ENCODE measurements at regions not wholly inside any gene's neighbourhood (a gene's known extent, or its start where the extent isn't known, plus 50 kb on each side); places are given as distances from the start of the nearest gene placed in this dataset.
"Not testable (repeated sequence)": the region's sequence is repeated elsewhere in the genome, so short reads cannot be mapped to it uniquely, and the experiment has no call there.

- H3K36me3 ChIP-seq (ENCODE audit: control insufficient read depth, low read depth, low read length) = no peaks in the 10 kb centered on the region
- H3K27me3 ChIP-seq (ENCODE audit: control insufficient read depth, insufficient read depth, low read length) = no peaks in the 10 kb centered on the region
- no peak overlapping the region for H3K4me3 ChIP-seq (ENCODE audit: low read length)
- H3K9me3 ChIP-seq (ENCODE audit: control insufficient read depth, low read depth, low read length) = no peaks in the 10 kb centered on the region
- no peak overlapping the region for H3K27ac ChIP-seq (ENCODE audit: low read length)
- no peak overlapping the region for H3K9ac ChIP-seq (ENCODE audit: low read length)
- H3K4me1 ChIP-seq (ENCODE audit: control insufficient read depth, low read depth, low read length) = peaks cover 4% of the 10 kb centered on the region
These were observed 258.3 kb downstream of the SRGAP2C start for GRCh38 chr1:121443001-121443540.

DNA sequence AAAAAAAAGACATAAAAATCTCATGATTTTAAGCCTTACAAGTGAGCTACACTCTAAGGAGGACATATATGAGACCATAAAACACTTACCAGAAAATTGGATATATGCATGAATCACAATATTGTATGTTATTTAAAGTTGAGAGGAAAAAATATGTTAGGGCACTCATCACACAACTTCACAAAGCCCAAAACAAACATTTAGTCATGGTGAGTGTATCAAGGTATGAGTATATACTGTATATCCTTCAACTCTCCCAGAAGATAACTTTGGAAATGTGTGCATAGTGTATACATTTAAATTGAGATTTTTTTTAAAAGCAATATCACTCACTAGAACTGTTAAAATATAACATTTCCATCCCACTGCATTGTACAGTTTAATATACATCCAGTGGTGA lies 259.3 kb downstream of the SRGAP2C start:
- no peaks in the 10 kb centered on the region for H3K9me3 ChIP-seq (ENCODE audit: control insufficient read depth, low read depth, low read length)
- peaks cover 4% of the 10 kb centered on the region for H3K4me1 ChIP-seq (ENCODE audit: control insufficient read depth, low read depth, low read length)
- no peak overlapping the region for H3K9ac ChIP-seq (ENCODE audit: low read length)
- no peaks in the 10 kb centered on the region for H3K36me3 ChIP-seq (ENCODE audit: control insufficient read depth, low read depth, low read length)
- no peak overlapping the region for H3K4me3 ChIP-seq (ENCODE audit: low read length)
- no peak overlapping the region for H3K27ac ChIP-seq (ENCODE audit: low read length)
- H3K27me3 ChIP-seq (ENCODE audit: control insufficient read depth, insufficient read depth, low read length) = no peaks in the 10 kb centered on the region

DNA sequence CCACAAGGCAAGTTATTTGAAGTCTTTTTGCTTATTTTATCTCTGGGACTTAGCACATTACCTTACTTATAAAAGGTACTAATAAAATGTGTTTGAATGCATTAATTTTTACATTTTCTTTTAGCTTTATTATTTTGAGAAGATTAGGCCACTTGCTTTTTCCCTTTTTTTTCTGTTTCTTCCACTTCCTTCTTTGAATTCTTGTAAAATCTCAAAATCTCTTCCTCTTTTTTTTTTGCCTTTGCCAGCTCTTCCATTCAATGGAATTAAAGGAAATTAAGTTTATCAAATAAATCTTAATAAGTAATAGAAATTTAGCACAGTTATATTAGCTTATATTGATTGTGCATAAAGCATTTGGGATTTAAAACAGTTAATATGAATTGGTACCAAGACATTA lies 260.9 kb downstream of the SRGAP2C start:
- Histone ChIP-seq H3K27me3 (ENCODE audit: control insufficient read depth, insufficient read depth, low read length) (no peaks in the 10 kb centered on the region), H3K4me1 (ENCODE audit: control insufficient read depth, low read depth, low read length) (peaks cover 4% of the 10 kb centered on the region), H3K27ac (ENCODE audit: low read length) (no peak overlapping the region), H3K9me3 (ENCODE audit: control insufficient read depth, low read depth, low read length) (no peaks in the 10 kb centered on the region), H3K4me3 (ENCODE audit: low read length) (no peak overlapping the region), H3K36me3 (ENCODE audit: control insufficient read depth, low read depth, low read length) (no peaks in the 10 kb centered on the region), H3K9ac (ENCODE audit: low read length) (no peak overlapping the region)

- not testable (repeated sequence) for H3K27me3 ChIP-seq (ENCODE audit: control insufficient read depth, insufficient read depth, low read length); H3K4me1 ChIP-seq (ENCODE audit: control insufficient read depth, low read depth, low read length); H3K9me3 ChIP-seq (ENCODE audit: control insufficient read depth, low read depth, low read length); H3K4me3 ChIP-seq (ENCODE audit: low read length); H3K27ac ChIP-seq (ENCODE audit: low read length); H3K9ac ChIP-seq (ENCODE audit: low read length); H3K36me3 ChIP-seq (ENCODE audit: control insufficient read depth, low read depth, low read length)
These were observed 262.6 kb downstream of the SRGAP2C start for GRCh38 chr1:121447280-121447923.

DNA sequence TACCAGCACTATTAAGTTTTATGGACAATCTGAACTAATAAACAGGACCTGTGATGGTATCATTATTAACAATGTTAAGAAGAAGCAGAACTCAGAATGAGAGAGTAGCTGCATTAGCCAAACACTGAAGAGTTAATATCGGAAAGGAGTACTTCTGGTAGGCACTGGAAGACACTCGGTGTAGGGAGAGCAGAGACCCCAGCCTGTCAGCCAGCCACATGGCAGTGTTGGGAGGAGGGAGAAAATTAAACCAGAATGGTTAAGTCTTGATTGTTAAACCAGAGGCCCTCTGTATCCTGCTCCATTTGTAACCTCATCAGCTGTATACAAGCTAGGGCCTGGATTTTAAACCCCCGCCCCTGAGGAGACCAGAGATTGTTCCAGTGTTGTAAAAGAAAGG lies 263.3 kb downstream of the SRGAP2C start:
- not testable (repeated sequence) for H3K4me3 ChIP-seq (ENCODE audit: low read length); H3K9me3 ChIP-seq (ENCODE audit: control insufficient read depth, low read depth, low read length); H3K9ac ChIP-seq (ENCODE audit: low read length); H3K27me3 ChIP-seq (ENCODE audit: control insufficient read depth, insufficient read depth, low read length); H3K27ac ChIP-seq (ENCODE audit: low read length); H3K36me3 ChIP-seq (ENCODE audit: control insufficient read depth, low read depth, low read length); H3K4me1 ChIP-seq (ENCODE audit: control insufficient read depth, low read depth, low read length)

DNA sequence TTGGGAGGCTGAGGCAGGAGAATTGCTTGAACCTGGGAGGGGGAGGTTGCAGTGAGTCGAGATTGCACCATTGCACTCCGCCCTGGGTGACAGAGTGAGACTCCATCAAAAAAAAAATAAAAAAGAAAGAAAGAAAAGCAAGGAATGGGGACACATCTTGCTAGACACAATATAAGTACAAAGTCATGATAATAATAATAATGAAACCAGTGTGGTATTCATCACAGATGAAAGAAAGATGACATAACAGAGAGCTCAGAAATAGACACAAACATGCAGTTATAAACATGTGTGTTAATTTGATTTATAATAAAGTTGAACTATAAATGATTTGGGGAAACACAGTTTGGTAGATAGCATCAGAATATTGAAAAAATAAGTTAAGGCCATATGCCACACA lies 264.1 kb downstream of the SRGAP2C start:
- Histone ChIP-seq H3K9me3 (ENCODE audit: control insufficient read depth, low read depth, low read length) (no peaks in the 10 kb centered on the region), H3K27ac (ENCODE audit: low read length) (no peak overlapping the region), H3K4me1 (ENCODE audit: control insufficient read depth, low read depth, low read length) (peaks cover 4% of the 10 kb centered on the region), H3K27me3 (ENCODE audit: control insufficient read depth, insufficient read depth, low read length) (no peaks in the 10 kb centered on the region), H3K9ac (ENCODE audit: low read length) (no peak overlapping the region), H3K36me3 (ENCODE audit: control insufficient read depth, low read depth, low read length) (no peaks in the 10 kb centered on the region), H3K4me3 (ENCODE audit: low read length) (no peak overlapping the region)

DNA sequence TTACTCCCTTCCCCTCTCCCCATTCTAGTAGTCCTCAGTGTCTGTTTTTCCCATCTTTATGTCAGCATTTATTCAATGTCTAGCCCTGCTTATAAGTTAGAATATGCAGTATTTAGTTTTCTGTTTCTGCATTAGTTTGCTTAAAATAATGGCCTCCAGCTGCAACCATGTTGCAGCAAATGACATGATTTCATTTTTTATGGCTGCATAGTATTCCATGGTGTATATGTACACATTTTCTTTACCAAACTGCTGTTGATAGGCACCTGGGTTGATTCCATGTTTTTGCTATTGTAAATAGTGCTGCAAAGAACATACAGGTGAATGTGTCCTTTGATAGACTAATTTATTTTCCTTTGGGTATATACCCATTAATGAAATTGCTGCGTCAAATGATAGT lies 267.7 kb downstream of the SRGAP2C start:
- Histone ChIP-seq H3K36me3 (ENCODE audit: control insufficient read depth, low read depth, low read length) (no peaks in the 10 kb centered on the region), H3K4me3 (ENCODE audit: low read length) (no peak overlapping the region), H3K27me3 (ENCODE audit: control insufficient read depth, insufficient read depth, low read length) (no peaks in the 10 kb centered on the region), H3K9ac (ENCODE audit: low read length) (no peak overlapping the region), H3K27ac (ENCODE audit: low read length) (no peak overlapping the region), H3K9me3 (ENCODE audit: control insufficient read depth, low read depth, low read length) (no peaks in the 10 kb centered on the region), H3K4me1 (ENCODE audit: control insufficient read depth, low read depth, low read length) (no peaks in the 10 kb centered on the region)

GRCh38 chr1:121458291-121459048 lies 273.7 kb downstream of the SRGAP2C start:
- H3K36me3 ChIP-seq (ENCODE audit: control insufficient read depth, low read depth, low read length) = no peaks in the 10 kb centered on the region
- H3K9me3 ChIP-seq (ENCODE audit: control insufficient read depth, low read depth, low read length) = no peaks in the 10 kb centered on the region
- no peaks in the 10 kb centered on the region for H3K4me1 ChIP-seq (ENCODE audit: control insufficient read depth, low read depth, low read length)
- no peak overlapping the region for H3K27ac ChIP-seq (ENCODE audit: low read length)
- H3K9ac ChIP-seq (ENCODE audit: low read length) = no peak overlapping the region
- no peak overlapping the region for H3K4me3 ChIP-seq (ENCODE audit: low read length)
- H3K27me3 ChIP-seq (ENCODE audit: control insufficient read depth, insufficient read depth, low read length) = no peaks in the 10 kb centered on the region

DNA sequence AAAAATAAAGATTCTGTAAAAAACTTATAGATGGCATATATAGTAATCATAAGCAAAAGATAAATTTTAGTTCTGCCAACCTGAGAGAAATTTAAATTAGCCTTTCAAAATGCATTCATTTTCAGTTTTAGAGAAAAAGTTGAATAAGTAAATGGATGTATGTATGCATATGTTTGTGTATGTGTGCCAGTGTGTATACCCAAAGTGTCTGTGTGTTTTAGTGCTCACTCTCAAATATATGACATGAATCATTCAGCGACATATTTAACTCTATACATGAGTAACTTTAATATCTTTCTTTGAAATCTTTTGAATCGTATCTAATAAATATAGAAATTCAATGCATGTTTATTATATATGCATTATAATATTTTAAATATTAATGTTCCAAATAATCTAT lies 274.5 kb downstream of the SRGAP2C start:
- H3K9ac ChIP-seq (ENCODE audit: low read length) = no peak overlapping the region
- no peak overlapping the region for H3K4me3 ChIP-seq (ENCODE audit: low read length)
- no peaks in the 10 kb centered on the region for H3K4me1 ChIP-seq (ENCODE audit: control insufficient read depth, low read depth, low read length)

DNA sequence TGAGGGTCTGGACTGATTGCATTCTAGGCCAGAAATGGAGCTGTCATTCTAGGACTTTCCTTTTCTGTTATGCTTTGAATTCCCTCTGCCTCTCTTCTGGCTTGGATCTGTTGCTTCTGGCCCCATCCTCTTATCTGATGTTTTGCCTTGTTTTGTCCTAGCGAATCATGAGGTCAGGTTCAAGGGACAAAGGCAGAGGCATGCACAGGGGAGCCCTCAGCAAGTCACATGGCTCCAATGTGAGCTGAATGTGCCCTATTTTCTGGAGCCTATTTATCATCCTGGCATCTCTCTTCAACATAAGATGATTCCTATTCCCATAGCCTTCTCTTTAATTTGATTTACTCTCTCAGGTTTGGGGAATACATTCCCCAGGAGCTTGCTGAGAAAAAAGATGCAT lies 284.6 kb downstream of the SRGAP2C start:
- not testable (repeated sequence) for H3K36me3 ChIP-seq (ENCODE audit: control insufficient read depth, low read depth, low read length); H3K9me3 ChIP-seq (ENCODE audit: control insufficient read depth, low read depth, low read length); H3K4me1 ChIP-seq (ENCODE audit: control insufficient read depth, low read depth, low read length)

More for the DNA sequence above, 274.5 kb downstream of the SRGAP2C start:
- Histone ChIP-seq H3K36me3 (ENCODE audit: control insufficient read depth, low read depth, low read length) (no peaks in the 10 kb centered on the region), H3K9me3 (ENCODE audit: control insufficient read depth, low read depth, low read length) (no peaks in the 10 kb centered on the region), H3K27me3 (ENCODE audit: control insufficient read depth, insufficient read depth, low read length) (no peaks in the 10 kb centered on the region), H3K27ac (ENCODE audit: low read length) (no peak overlapping the region)

GRCh38 chr1:121470401-121470800 lies 285.6 kb downstream of the SRGAP2C start:
- H3K27ac ChIP-seq (ENCODE audit: low read length); H3K27me3 ChIP-seq (ENCODE audit: control insufficient read depth, insufficient read depth, low read length); H3K9ac ChIP-seq (ENCODE audit: low read length); H3K4me1 ChIP-seq (ENCODE audit: control insufficient read depth, low read depth, low read length); H3K4me3 ChIP-seq (ENCODE audit: low read length); H3K36me3 ChIP-seq (ENCODE audit: control insufficient read depth, low read depth, low read length); H3K9me3 ChIP-seq (ENCODE audit: control insufficient read depth, low read depth, low read length): not testable (repeated sequence)

More for the DNA sequence above, 284.6 kb downstream of the SRGAP2C start:
- H3K27ac ChIP-seq (ENCODE audit: low read length); H3K4me3 ChIP-seq (ENCODE audit: low read length); H3K27me3 ChIP-seq (ENCODE audit: control insufficient read depth, insufficient read depth, low read length); H3K9ac ChIP-seq (ENCODE audit: low read length): not testable (repeated sequence)

DNA sequence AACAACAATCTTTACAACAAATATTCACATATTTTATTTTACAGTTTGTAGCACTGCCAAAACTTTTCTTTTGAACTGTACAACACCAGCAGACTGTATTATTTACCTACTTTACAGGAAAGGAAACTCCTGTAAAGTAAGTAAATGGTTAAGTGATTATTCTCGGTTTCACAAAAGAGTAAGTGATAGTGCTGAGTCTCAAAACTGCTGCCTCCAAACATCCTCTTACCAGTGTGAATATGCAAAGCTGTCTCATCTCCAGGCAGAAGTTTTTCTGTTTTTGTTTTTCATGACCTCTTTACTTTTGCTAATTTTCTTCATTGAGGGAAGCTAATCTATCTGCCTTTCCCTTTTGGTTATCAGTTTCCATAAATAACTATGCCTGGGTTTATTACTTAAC lies 286.7 kb downstream of the SRGAP2C start:
- H3K4me1 ChIP-seq (ENCODE audit: control insufficient read depth, low read depth, low read length) = peaks cover 8% of the 10 kb centered on the region
- H3K4me3 ChIP-seq (ENCODE audit: low read length) = no peak overlapping the region
- H3K36me3 ChIP-seq (ENCODE audit: control insufficient read depth, low read depth, low read length) = no peaks in the 10 kb centered on the region
- H3K27me3 ChIP-seq (ENCODE audit: control insufficient read depth, insufficient read depth, low read length) = no peaks in the 10 kb centered on the region
- H3K9me3 ChIP-seq (ENCODE audit: control insufficient read depth, low read depth, low read length) = peaks cover 6% of the 10 kb centered on the region
- H3K9ac ChIP-seq (ENCODE audit: low read length) = no peak overlapping the region
- no peak overlapping the region for H3K27ac ChIP-seq (ENCODE audit: low read length)

Data from iPS-18a (cell line).